Ecto neural progenitor cell (in vitro differentiated cells): ENCODE measurements at regions not wholly inside any gene's neighbourhood (a gene's known extent, or its start where the extent isn't known, plus 50 kb on each side); places are given as distances from the start of the nearest gene placed in this dataset.
"Not testable (repeated sequence)": the region's sequence is repeated elsewhere in the genome, so short reads cannot be mapped to it uniquely, and the experiment has no call there.

ENCODE experiments used
- DNase-seq: peaks from one replicate; pipeline ENCODE4 v3.0.0-alpha.2; 2018; ENCODE audit warnings: low spot score

GRCh38 chr9:36461323-36461722 lies 61.3 kb upstream of the RNF38 start:
- no peak for DNase-seq

GRCh38 chr9:36458430-36458915 lies 58.4 kb upstream of the RNF38 start:
- DNase-seq = not testable (repeated sequence)

- DNase-seq = no peak
Measured at GRCh38 chr9:36457836-36458429, 57.9 kb upstream of the RNF38 start.

- no peak for DNase-seq
Measured at GRCh38 chr9:36456480-36457065, 56.5 kb upstream of the RNF38 start.

GRCh38 chr9:36451949-36452348 lies 51.9 kb upstream of the RNF38 start:
- no peak for DNase-seq

GRCh38 chr9:36450110-36450732 lies 50.2 kb upstream of the RNF38 start:
- DNase-seq = no peak
